GM19467 (cell line): ENCODE measurements at regions not wholly inside any gene's neighbourhood (a gene's known extent, or its start where the extent isn't known, plus 50 kb on each side); places are given as distances from the start of the nearest gene placed in this dataset.
"Not testable (repeated sequence)": the region's sequence is repeated elsewhere in the genome, so short reads cannot be mapped to it uniquely, and the experiment has no call there.

ENCODE experiments used
- ATAC-seq: cut with Tn5 transposase; IDR thresholded peaks from one replicate; pipeline ENCODE4 v1.9.1; 2021; ENCODE audit warnings: mild to moderate bottlenecking, moderate library complexity; ENCODE audit not compliant: unreplicated experiment

GRCh38 chr1:222077206-222077605 lies 335.3 kb upstream of the DUSP10 start:
- no peak for ATAC-seq

- no peak for ATAC-seq
Observed at GRCh38 chr1:222074317-222074716, 332.4 kb upstream of the DUSP10 start.

- ATAC-seq = no peak
Observed at GRCh38 chr1:222073307-222073995, 331.6 kb upstream of the DUSP10 start.

GRCh38 chr1:222071387-222071786 lies 329.5 kb upstream of the DUSP10 start:
- no peak for ATAC-seq

GRCh38 chr1:222068937-222069336 lies 327.0 kb upstream of the DUSP10 start:
- ATAC-seq = no peak

GRCh38 chr1:222068101-222068500 lies 326.2 kb upstream of the DUSP10 start:
- ATAC-seq = no peak

- ATAC-seq = no peak
Observed at GRCh38 chr1:222066539-222066938, 324.6 kb upstream of the DUSP10 start.

GRCh38 chr1:222065234-222065633 lies 323.3 kb upstream of the DUSP10 start:
- ATAC-seq = no peak

GRCh38 chr1:222064388-222065211 lies 322.7 kb upstream of the DUSP10 start:
- no peak for ATAC-seq

- no peak for ATAC-seq
Observed at GRCh38 chr1:222062640-222063039, 320.8 kb upstream of the DUSP10 start.

GRCh38 chr1:222061711-222062359 lies 319.9 kb upstream of the DUSP10 start:
- ATAC-seq = no peak

- no peak for ATAC-seq
Observed at GRCh38 chr1:222060210-222060916, 318.5 kb upstream of the DUSP10 start.

- no peak for ATAC-seq
Observed at GRCh38 chr1:222058249-222058648, 316.4 kb upstream of the DUSP10 start.

- ATAC-seq = no peak
Observed at GRCh38 chr1:222057162-222057561, 315.3 kb upstream of the DUSP10 start.

GRCh38 chr1:222054416-222054815 lies 312.5 kb upstream of the DUSP10 start:
- no peak for ATAC-seq

- no peak for ATAC-seq
Observed at GRCh38 chr1:222053790-222054294, 312.0 kb upstream of the DUSP10 start.

- ATAC-seq = not testable (repeated sequence)
Observed at GRCh38 chr1:222051311-222051710, 309.4 kb upstream of the DUSP10 start.

- ATAC-seq = not testable (repeated sequence)
Observed at GRCh38 chr1:222049661-222050060, 307.8 kb upstream of the DUSP10 start.

- ATAC-seq = no peak
Observed at GRCh38 chr1:222049176-222049575, 307.3 kb upstream of the DUSP10 start.

GRCh38 chr1:222048094-222048595 lies 306.3 kb upstream of the DUSP10 start:
- no peak for ATAC-seq

GRCh38 chr1:222047366-222047765 lies 305.5 kb upstream of the DUSP10 start:
- ATAC-seq = no peak
